GM19043 (cell line): ENCODE measurements at regions not wholly inside any gene's neighbourhood (a gene's known extent, or its start where the extent isn't known, plus 50 kb on each side); places are given as distances from the start of the nearest gene placed in this dataset.
"Not testable (repeated sequence)": the region's sequence is repeated elsewhere in the genome, so short reads cannot be mapped to it uniquely, and the experiment has no call there.

Source experiments
- ATAC-seq: cut with Tn5 transposase; IDR thresholded peaks from one replicate; pipeline ENCODE4 v1.9.1; 2021; ENCODE audit warnings: low read depth; ENCODE audit not compliant: unreplicated experiment

GRCh38 chr1:144140243-144140642 is 168.5 kb upstream of the FAM72C start:
- ATAC-seq, result not testable (repeated sequence)

- not testable (repeated sequence) for ATAC-seq
Measured at GRCh38 chr1:144105006-144105405, 133.2 kb upstream of the FAM72C start.

GRCh38 chr1:144104000-144104677 is 132.4 kb upstream of the FAM72C start:
- ATAC-seq, result not testable (repeated sequence)

- ATAC-seq, result not testable (repeated sequence)
Measured at GRCh38 chr1:144103156-144103880, 131.5 kb upstream of the FAM72C start.

GRCh38 chr1:144102046-144102745 is 130.4 kb upstream of the FAM72C start:
- not testable (repeated sequence) for ATAC-seq

DNA sequence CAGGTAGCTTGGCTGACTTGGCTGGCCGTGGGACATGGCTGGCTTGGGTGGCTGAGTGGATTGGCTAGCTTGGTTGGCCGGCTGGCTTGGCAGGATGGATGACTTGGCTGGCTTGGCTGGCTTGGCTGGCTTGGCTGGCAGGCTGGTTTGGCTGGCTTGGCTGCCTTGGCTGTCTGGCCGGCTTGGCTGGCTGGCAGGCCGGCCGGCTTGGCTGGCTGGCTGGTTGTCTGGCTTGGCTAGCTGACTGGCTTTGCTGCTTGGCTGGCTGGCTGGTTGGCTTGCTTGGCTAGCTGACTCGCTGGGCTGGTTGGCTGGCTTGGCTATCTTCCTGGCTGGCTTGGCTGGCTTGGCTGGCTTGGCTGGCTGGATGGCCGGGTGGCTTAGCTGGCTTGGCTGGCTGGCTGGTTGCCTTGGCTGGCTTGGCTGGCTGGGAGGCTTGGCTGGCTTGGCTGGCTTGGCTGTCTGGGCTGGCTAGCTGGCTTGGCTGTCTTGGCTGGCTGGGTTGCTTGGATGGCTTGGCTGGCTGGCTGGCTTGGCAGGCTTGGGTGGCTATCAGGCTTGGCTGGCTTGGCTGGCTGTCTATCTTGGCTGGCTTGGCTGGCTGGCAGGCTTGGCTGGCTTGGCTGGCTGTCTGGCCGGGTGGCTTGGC is 129.7 kb upstream of the FAM72C start:
- no peak for ATAC-seq

DNA sequence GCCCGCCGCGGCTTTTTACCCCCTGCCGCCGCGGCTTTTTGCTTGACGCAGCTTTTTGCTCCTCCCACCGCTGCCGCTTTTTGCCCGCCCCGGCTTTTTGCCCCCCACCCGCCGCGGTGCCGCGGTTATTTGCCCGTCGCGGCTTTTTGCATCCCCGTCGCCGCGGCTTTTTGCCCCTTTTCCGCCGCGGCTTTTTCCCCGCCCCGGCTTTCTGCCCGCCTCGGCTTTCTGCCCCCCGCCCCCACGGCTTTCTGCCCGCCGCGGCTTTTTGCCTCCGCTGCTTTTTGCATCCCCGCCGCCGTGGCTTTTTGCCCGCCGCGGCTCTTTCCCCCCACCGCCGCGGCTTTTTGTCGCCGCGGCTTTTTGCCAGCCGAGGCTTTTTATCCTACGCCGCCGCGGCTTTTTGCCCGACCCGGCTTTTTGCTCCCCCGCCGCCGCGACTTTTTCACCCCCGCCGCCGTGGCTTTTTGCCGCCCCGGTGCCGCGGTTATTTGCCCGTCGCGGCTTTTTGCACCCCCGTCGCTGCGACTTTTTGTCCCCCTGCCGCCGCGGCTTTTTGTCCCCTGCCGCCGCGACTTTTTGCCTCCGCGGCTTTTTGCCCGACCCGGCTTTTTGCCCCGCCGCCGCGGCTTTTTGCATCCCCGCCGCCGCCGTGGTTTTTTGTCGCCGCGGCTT is 105.5 kb upstream of the FAM72C start:
- ATAC-seq, result not testable (repeated sequence)

GRCh38 chr1:144076646-144077045 is 104.9 kb upstream of the FAM72C start:
- ATAC-seq, result not testable (repeated sequence)

GRCh38 chr1:144070394-144071053 is 98.7 kb upstream of the FAM72C start:
- ATAC-seq, result not testable (repeated sequence)

GRCh38 chr1:144067042-144067441 is 95.3 kb upstream of the FAM72C start:
- not testable (repeated sequence) for ATAC-seq

- ATAC-seq, result not testable (repeated sequence)
Measured at GRCh38 chr1:144066071-144066813, 94.5 kb upstream of the FAM72C start.

- ATAC-seq, result not testable (repeated sequence)
Measured at GRCh38 chr1:144065299-144066060, 93.7 kb upstream of the FAM72C start.

GRCh38 chr1:144049365-144049764 is 77.6 kb upstream of the FAM72C start:
- ATAC-seq, result not testable (repeated sequence)

DNA sequence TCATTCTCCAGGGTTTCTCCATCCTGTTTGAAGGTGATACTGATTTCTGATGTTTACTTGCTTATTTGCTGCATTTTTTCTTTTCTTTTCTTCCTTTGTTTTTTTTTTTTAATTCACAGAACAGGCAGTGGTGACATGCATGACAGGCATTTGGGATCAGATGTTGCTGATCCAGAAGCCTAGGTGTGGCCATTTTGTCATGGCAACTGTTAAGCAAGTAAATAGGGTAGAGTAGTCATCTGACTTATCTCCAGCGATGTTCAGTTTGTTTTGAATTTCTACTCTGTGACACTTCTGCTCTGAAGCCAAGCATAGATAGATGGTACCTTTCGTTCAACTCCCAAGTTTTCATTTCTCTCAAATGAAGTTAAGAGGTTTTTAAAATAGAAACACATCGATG is 74.9 kb upstream of the FAM72C start:
- not testable (repeated sequence) for ATAC-seq

- ATAC-seq, result not testable (repeated sequence)
Measured at GRCh38 chr1:144045751-144046546, 74.2 kb upstream of the FAM72C start.

- ATAC-seq, result not testable (repeated sequence)
Measured at GRCh38 chr1:144042251-144042650, 70.5 kb upstream of the FAM72C start.

DNA sequence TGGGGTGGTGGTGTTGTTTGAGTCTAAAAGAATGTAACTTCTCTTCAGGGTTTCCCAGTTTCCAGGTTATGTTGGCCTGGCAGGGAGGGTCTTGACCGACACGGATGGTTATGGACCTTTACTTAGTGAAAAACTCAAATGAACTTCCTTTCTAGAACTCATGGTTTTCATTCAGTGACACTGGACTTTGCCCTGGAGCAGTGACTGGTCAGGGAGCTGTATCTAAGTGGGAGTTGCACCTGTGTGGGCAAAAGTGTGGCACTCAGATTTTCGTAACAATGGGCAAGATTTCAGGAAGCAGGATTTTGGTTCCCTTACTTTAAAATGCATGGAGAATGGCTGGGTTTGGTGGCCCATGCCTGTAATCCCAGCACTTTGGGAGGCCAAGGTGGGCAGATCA is 68.5 kb upstream of the FAM72C start:
- not testable (repeated sequence) for ATAC-seq
